Fibroblast of gingiva (primary cell): ENCODE measurements at regions not wholly inside any gene's neighbourhood (a gene's known extent, or its start where the extent isn't known, plus 50 kb on each side); places are given as distances from the start of the nearest gene placed in this dataset.

ENCODE experiments used
- DNase-seq: peaks from one replicate; pipeline ENCODE4 v3.0.0-alpha.2; 2011; ENCODE audit warnings: low read depth

DNA sequence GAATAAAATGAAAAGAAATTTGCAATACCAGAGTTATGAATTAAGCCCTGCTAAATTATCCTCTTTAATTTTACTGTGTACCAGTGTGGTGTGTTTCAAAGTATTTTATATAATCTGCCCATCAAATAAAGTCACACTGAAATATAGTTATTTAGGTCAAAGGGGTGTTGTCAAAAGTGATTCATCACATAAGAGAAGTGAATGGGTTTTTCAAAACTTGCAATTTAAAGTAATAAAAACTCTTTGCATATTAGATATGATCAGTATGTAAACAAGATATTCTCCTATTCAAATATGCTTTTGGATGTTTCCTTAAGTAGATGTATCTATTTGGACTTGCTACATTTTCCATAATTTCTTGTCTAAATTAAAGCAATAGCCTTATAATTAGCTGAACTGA lies 1183.0 kb upstream of the CDH18 start:
- no peak for DNase-seq

DNA sequence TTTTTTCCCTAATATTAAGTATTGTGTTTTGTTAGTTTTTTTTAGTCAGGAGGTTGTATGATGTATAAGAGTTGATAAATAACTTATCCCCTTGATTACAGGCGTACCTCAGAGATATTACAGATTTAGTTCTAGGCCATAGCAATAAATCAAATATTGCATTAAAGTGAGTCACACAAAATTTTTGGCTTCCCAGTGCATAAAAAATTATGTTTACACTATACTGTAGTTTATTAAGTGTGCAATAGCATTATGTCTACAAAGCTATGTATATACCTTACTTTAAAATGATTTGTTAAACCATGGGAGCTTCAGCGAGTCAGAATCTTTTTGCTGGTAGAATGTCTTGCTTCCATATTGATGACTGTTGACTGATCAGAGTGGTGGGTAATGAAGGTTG lies 1180.6 kb upstream of the CDH18 start:
- DNase-seq, result no peak

DNA sequence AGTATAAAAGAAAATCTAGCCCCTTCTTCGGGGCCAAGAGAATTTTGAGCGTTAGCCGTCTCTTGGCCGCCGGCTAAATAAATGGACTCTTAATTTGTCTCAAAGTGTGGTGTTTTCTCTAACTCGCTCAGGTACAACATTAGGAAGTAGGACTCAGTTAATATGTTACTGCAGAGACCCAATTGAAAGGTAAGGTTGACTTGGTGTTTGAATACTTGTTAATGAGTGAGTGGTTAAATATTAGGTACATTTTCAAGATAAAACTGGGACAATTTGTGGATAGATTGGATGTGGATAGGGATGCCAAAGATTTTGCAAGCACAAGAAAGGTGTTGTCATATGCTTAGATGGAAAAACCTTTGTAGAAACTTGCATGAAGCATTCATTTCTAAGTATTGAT lies 1177.3 kb upstream of the CDH18 start:
- no peak for DNase-seq

DNA sequence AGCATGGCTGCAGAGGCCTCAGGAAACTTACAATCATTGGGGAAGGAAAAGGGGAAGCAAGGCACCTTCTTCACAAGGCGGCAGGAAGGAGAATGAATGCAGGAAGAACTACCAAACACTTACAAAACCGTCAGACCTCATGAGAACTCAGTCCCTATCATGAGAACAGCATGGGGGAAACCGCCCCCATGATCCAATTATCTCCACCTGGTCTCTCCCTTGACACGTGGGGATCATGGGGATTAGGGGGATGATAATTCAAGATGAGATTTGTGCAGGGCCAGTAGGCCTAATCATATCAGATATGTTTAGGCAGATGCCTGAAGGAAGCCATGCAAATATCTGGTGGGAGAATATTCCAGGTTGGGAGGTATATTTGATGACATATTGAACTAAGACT lies 1176.4 kb upstream of the CDH18 start:
- no peak for DNase-seq

DNA sequence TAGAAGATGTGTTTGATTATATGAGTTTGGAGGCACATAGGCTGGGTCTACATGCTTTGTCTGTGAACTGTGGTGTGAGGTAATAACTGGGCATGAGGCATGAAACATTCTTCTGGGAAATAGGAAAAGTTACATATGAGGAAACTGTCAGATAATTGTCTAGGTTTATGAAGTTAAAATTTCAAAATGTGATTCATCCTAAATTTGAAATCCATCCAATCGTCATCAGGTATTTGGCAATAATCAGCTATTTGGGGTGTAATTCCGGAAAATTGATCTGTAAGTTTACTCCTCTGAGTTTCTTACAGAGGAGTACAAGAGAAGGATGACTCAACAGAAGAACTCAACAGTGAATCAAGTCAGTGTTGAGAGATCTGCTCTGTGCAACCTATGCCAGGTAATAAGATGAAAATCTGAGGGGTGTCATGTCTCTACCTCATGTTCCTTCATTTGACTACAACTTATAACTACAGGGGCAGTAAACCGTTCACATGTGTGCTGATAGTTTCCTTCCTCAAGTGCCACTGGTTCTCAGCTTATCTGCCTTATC lies 1171.6 kb upstream of the CDH18 start:
- peak; percentile 7 for DNase-seq

DNA sequence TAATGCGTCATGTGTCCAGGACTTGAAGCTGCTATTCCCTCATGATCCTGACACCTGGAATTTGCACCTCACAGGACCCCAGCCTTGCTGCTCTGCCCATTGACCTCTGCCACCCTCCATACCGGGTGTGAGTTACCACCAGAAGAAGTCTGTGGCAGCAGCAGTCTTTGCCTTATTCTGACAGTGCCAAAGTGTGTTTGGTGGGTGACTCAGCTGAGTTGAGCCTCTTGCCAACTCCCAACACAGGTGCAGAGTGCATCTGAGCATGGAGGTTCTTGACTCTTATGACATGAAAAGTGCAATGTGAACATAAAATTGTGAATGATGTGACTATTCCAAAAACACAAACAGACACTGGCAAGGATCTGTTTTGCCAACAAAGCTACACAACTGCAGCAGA lies 1166.5 kb upstream of the CDH18 start:
- DNase-seq, result no peak

DNA sequence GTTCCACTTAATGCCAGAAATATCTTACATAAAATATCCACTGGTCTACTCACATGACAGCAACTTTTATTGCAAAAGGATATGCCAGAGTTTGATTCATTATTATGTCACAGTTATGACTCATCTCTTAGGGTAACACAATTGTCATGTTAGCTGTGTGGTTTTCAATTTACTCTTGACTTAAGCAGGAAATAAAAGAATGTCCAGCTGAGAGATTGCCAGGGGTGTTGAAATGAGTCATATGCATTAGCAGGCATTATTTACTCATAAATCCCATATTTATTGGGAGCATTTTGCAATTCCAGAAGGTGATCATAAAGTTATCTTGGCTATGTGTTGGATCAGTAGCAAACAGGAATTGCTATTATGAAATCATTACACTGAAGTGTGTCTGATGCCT lies 1164.6 kb upstream of the CDH18 start:
- peak; percentile 85 for DNase-seq

DNA sequence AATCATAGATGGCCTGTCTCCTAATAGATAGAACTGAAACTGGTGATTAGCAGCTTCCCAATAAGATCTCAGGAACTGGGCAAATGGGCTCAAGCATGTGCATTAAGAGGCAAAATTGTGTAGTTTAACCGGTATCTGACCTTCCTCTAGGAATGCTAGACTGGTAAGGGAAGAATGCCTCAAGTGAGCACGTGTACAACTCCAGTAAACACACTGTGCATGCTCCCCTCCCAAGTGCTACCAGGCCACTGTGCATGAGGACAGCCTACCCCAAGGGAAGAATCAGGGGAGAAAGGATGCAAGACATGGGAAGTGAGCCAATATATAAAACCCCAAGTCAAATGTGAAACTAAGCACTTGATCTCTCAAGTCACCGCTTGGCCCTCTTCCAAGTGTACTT lies 1157.4 kb upstream of the CDH18 start:
- DNase-seq, result no peak

DNA sequence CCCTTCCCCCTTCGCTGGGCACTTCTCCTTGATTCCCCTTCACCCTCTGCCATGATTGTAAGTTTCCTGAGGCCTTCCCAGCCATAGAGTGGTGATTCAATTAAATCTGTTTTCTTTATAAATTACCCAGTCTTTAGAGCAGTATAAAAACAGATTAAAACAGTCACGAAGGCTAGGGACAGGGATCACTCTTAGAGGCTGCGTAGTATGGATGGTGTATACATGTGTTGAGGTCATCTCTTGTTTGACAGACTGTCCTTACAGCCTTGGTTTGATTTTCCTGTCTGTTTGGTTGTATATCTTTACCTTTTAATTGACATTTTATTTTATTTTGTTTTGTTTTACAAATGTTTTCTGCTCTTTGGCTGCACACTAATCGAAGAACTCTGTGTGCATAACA lies 1155.7 kb upstream of the CDH18 start:
- DNase-seq, result no peak

DNA sequence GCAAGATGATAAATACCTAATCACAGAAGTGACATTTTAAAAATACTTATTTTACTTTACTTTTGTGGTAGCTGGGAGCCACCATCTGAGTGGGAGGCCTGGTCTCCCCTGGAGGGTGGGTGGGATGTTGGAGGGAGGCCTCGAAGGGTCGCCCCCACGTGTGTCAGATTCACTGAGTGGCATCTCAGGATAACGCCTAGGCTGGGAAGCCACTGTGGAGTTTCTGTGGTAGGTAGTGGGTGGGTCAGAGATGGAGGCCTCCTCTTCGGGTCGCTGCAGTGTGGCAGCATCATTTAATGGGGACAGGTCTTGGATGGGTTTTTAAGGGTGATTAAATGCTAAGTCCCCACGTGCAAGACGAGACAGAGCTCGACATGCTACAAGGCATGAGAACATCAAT lies 1154.8 kb upstream of the CDH18 start:
- DNase-seq, result no peak

DNA sequence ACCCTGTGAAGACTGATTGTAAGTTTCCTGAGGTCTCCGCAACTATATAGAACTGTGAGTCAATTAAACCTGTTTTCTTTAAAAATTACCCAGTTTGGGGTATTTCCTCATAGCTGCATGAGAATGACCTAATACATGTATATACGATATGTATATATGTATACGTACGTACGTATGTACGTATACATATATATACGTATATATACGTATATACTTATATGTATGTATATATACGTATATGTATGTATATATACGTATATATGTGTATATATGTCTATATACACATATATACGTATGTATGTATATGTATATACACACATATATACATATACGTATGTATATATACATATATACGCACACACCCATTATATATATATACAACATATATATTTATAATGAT lies 1153.0 kb upstream of the CDH18 start:
- no peak for DNase-seq

DNA sequence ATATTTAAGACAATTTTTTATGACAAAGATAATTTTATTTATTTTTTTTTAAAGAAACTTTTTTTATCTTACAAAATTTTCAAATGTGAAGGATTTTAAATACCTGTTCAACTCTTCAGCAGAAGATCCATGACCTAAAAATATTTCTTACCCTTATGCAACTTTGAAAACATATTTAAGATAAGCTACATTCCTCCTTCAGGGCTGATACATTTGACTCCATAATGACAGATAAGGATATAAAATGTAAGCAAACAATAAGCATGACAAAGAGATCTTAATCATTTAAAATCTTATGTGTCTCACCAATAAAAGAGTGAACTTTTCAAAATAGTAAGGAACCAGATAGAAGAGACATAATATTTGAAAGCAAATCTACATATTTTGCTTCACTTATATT lies 1138.2 kb upstream of the CDH18 start:
- DNase-seq, result no peak

DNA sequence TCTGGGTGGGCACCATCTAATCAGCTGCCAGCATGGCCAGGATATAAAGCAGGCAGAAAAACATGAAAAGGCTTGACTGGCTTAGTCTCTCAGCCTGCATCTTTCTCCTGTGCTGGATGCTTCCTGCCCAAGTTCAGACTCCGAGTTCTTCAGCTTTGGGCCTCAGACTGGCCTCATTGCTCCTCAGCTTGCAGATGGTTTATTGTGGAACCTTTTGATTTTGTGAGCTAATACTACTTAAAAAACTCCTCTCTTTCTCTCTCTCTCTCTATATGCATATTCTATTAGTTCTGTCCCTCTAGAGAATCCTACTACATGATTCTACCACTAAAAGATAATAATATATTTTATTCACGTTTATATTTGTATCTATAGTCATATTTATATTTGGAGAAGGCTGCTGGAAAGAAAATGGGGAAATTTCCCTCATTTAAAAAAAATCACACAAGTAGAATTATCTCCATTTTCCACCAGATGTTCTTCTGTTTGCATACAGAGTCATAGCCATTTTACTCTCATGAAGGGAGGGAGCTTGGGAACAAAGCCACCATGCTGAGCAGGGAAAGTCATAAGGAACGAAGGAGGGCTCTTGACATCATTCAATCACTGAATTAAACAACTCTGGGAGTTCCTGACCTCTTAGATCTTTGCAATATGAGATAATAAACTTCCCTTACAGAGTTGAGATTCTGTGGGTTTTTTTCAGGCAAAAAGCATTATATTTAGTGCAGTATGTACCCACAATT lies 1137.4 kb upstream of the CDH18 start:
- no peak for DNase-seq

DNA sequence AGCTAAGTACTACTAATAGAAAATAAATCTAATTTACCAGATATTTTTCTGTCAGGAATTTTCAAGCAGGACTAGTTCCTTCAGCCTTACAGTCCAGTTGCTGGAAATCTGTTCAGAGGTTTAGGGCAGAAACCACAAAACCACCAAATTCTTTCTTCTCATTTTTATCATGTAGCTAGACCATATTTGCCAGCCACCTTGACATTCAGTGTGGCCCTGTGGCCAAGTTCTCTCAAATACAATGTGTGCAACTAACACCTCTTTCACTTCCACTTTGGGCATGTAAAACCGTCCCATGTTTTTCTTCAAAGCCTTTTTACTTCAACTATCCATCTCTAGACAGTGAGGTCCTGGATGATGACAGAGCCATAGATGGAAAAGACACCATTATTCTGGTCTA lies 1133.2 kb upstream of the CDH18 start:
- no peak for DNase-seq

DNA sequence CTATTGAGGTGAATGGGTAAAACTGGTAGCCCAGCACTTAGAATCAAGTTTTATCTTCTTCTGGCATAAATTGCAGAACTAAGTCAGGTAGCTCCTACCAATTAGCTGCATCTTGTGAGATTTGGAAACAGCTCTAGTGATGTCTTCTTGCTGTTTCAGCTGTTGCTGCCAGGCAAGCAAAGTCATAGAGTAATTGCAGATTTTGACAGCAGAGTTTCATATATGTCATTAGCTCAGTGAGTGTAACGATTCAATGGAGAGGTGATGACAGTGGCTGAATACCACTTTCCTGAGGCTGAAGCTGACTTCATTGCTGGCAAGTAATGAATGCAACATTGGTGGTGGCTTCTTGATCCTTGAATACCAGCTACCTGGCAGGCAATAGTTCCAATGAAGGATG lies 1109.7 kb upstream of the CDH18 start:
- no peak for DNase-seq

DNA sequence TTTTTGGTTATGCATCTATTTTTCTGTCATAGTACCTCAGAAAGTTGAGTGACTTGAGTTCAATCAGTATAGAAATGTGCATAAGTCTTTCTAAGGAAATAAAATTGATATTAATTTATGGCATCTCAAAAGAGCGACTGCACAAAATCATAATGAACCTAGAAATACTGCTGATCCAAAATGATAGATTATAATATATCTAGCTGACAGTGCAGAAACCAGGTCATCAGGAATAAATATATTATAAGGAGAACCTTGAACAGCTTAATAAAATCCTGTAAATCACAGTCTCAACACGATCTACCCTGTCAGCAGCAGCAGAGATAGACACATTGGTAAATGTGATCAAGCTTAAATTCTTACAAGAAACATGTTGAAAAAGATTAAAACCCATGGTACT lies 1106.6 kb upstream of the CDH18 start:
- DNase-seq, result no peak

DNA sequence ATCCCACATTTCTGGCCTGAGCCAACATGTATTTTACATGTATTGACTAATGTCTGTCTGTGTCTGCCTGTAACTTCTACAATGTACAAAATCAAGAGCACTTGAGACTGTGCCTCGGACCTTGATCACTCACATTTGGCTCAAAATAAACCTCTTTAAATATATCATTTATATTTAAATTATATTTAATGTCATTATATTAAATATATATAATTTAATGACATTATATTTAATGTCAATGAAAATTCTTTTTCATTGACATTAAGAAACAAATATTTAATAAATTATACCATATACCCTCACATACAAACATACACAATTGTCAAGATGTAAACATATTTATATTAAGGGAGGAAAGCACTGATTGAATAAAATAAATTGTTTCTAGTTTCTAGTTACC lies 1099.8 kb upstream of the CDH18 start:
- DNase-seq, result no peak

DNA sequence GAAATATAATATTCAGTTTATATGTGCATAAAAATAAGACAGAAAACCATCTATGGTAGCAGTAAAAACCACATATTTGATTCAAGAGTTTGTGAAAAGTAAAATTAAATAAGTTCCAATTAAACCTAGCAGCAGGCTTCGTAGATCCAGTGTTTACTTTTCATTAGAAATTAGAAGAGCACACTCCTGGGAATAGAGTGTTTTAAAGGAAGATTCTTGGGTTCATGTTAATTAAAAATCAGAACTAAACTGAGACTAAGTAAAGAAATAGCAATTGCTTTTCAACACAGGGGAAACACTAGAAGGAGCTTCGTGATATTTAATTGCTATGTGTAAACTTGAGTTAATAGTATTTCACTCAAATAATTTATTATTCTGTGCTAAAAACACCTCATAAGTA lies 1097.8 kb upstream of the CDH18 start:
- DNase-seq, result no peak

DNA sequence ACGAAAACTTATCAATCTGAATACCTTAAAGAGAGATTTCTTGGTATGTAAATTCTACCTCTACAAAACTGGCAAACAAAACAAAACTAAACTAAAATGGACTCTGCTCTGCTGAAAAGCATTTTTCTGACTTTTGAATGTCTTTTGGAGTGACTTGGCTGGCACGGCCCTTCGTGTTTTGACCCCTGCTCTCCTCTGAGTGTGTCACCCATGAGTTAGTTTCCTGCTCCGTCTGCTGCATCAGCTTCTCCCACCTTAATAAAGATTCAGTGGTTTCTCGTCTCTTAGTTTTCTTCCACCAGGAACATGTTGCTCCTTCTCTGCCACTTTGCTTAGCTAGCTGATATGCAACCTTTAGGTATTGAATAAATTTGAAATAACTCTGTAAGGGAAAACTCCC lies 1084.0 kb upstream of the CDH18 start:
- no peak for DNase-seq

DNA sequence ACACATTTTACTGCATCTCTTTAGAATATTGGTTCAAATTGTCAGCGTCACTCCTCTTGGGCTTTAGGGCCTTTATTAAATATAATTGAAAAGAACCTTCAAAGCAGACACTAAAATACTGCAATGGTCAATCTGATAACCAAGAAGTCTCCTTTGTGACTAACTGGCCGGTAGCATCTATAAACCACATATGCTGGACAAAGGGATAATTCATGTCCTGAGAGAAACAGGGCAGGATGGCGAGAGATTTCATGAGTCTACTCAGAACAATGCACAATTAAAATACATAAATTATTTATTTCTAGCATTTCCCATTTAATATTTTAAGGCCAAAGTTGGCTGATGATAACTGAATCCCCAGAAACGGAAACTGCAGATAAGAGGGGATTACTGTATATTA lies 1083.4 kb upstream of the CDH18 start:
- no peak for DNase-seq

DNA sequence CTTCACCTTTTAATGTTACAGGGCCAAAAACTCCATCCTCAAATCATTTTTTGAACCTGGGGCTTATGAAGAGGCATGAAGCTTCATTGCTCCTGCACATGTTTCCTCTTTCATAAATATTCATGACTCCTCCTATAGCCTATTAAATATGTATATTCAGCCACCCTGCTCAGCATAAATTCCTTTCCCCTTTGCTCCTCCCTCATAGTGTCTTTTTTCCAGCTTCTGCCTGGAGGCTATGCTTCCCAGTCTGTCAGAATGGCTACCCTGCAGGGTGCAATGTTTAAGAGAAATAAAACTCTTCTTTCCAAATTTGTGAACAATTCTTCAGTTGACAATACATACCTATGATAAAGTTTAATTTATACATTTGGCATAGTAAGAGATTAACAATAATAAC lies 1082.9 kb upstream of the CDH18 start:
- DNase-seq, result no peak

DNA sequence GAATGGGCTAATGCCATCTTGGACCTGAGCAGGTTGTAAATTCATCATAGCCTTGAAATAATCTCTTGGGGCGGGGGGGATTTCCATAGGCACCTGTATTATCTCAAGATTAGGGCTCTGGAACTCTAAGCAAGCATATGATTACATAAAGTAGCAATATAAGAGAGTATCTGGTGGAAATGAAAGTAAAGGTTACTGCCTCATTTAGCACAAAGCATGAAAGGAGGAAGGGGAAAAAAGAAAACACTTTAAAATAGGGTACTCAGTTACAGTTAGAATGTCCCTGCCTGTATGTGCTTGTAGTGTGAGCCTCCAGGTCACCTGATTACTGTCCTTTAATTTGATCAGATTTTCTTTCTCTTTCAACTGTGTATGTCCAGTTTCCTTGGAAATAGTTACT lies 1079.7 kb upstream of the CDH18 start:
- DNase-seq, result no peak

DNA sequence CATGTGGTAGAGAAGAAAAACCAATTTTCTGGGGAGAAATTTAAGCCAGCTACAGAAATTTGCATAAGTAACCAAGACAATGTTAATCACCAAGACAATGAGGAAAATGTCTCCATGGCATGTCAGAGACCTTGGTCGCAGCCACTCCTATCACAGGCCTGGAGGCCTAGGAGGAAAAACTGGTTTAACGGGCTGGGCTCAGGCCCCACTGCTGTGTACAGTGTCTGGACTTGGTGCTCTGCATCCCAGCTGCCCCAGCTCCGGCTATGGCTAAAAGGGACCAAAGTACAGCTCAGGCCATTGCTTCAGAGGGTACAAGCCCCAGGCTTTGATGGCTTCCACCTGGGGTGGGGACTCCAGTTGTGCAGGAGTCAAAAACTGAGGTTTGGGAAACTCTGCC lies 1075.1 kb upstream of the CDH18 start:
- DNase-seq, result no peak

DNA sequence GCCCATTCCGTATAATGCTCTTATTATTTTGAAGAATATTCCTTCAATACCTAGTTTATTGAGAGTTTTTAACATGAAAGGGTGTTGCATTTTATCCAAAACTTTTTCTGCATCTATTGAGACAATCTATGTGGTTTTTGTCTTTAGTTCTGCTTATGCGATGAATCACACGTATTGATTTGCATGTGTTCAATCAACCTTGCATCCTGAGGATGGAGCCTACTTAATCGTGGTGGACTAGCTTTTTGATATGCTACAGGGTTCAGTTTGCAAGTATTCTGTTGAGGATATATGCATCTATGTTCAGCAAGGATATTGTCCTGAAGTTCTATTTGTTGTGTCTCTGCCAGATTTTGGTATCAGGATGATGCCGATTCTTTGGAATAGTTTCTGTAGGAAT lies 1070.3 kb upstream of the CDH18 start:
- no peak for DNase-seq

DNA sequence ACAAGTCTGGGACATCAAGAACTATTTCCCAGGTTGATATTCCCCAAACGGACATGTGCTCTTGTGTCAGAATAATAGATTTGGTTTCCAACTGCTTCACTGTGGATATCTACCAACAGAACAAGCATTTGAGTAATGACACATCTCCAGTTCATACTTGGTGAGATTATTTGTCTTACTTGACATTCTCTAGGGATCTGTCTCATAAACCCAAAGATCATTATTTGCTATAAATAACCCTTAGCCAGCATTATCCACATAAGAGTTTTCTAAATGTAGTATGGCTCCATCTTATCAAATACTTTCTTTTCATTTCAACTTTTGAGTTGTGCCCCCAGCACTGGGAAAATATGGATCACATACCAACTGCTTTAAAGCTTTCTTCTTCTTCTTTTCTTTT lies 1063.9 kb upstream of the CDH18 start:
- DNase-seq, result no peak
